RWPE1 (cell line): ENCODE measurements at regions not wholly inside any gene's neighbourhood (a gene's known extent, or its start where the extent isn't known, plus 50 kb on each side); places are given as distances from the start of the nearest gene placed in this dataset.

Source experiments
- CTCF ChIA-PET: fragments of 350-600 bp; sonication (Branson Sonifier 250); formaldehyde crosslinking; extraction: SDS; loops from one replicate; lab custom pipeline; 2021; lab: Yijun Ruan, JAX
- POLR2A ChIA-PET: fragments of 400-600 bp; formaldehyde crosslinking; extraction: SDS; loops from one replicate; lab custom pipeline; 2020; ENCODE audit warnings: antibody characterized with exemption; ENCODE audit not compliant: low non-redundant PET; lab: Yijun Ruan, JAX
- DNase-seq: peaks from one replicate; pipeline ENCODE4 v3.0.0; 2012; ENCODE audit warnings: low spot score
- H3K27ac ChIP-seq: fragments of 450-650 bp; 2 replicates; pipeline ENCODE4 v1.5.1; 2017
- TF ChIP-seq, protein P1 (sequence below): fragments of 450-650 bp; conservative IDR thresholded peaks from 2 replicates; pipeline ENCODE4 v1.5.1; 2017; ENCODE audit warnings: low read depth, mild to moderate bottlenecking

GRCh38 chr6:81682858-81683620, 69.4 kb downstream of the TENT5A start:
- POLR2A ChIA-PET = no interaction called here
- TF ChIP-seq, protein P1, sequence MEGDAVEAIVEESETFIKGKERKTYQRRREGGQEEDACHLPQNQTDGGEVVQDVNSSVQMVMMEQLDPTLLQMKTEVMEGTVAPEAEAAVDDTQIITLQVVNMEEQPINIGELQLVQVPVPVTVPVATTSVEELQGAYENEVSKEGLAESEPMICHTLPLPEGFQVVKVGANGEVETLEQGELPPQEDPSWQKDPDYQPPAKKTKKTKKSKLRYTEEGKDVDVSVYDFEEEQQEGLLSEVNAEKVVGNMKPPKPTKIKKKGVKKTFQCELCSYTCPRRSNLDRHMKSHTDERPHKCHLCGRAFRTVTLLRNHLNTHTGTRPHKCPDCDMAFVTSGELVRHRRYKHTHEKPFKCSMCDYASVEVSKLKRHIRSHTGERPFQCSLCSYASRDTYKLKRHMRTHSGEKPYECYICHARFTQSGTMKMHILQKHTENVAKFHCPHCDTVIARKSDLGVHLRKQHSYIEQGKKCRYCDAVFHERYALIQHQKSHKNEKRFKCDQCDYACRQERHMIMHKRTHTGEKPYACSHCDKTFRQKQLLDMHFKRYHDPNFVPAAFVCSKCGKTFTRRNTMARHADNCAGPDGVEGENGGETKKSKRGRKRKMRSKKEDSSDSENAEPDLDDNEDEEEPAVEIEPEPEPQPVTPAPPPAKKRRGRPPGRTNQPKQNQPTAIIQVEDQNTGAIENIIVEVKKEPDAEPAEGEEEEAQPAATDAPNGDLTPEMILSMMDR = no peak

DNA sequence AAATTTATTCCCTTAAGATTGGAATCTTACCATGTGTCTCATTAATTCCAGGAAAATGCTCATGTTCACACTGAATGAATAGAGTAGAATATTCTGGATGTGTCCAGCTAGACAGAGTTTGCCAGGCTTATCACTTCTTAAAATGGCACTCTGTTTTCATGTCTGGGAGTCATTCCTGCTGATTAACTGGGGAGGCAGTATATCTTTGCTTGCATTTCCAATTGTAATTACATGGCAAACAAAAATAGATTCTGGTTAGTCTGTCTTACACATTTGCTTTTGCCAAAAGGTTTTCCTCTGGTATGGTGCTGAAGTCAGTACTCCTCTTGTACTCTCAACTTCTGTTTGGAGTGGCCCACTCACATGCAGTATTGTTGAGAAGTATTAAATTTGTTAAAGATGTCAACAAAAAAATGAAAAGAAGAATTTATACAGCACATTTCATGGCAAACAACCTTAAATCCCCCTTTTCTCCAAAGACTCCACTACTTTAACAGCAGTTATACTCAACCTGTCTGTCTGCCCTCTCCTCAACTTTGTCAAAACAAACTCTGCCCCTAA, 70.2 kb downstream of the TENT5A start:
- DNase-seq = no peak
- no peak overlapping the region for H3K27ac ChIP-seq
- POLR2A ChIA-PET = no interaction called here
- CTCF ChIA-PET = no interaction called here
- TF ChIP-seq, protein P1 = no peak

More at GRCh38 chr6:81682858-81683620, 69.4 kb downstream of the TENT5A start:
- no peak for DNase-seq
- CTCF ChIA-PET = no interaction called here
- no peak overlapping the region for H3K27ac ChIP-seq

DNA sequence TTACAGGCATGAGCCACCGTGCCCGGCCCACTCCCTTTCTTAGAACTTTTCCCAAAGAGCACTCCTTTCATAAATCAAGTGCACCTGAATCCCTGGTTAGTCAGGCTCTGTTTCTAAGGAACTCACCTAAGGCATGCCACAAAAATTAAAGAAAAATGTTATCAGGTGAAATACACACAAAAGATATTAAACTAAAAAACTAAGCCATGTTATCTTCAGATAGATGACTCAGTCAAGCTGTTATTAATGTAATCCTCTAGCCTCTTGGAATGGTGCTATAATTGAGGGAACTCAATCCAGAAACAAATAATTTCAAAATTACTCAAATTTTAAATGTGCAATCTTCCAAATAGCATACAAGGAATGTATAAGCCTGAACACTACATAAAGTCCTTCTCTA, 83.0 kb downstream of the TENT5A start:
- POLR2A ChIA-PET = no interaction called here
- CTCF ChIA-PET = no interaction called here
- no peak overlapping the region for H3K27ac ChIP-seq
- DNase-seq = no peak
- TF ChIP-seq, protein P1 = no peak

DNA sequence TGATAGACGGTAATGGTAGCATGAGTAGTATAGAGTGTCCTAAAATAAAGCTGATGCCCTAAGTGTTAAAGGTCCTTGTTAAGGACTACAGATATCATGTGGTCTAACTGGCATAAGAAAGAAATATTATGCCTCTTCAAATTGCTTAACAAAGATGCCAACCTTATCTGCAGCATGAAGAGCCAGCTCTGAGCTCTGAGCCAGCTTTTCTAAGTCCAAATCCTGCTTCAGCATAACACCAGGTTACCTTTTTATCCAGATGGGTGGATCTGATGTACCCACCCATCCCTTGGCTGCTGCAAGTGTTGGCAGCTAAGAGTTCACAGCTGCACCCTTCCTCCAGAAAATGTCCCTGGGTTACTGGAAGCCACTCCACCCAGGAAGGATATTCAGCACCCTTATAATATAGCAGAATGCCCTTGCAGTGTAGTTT, 83.8 kb downstream of the TENT5A start:
- CTCF ChIA-PET = interaction anchor here (0.5 kb wide), 1 partner anchor 10 kb away, joined by 3 read pairs; no protein-coding TSS in a partner anchor

DNA sequence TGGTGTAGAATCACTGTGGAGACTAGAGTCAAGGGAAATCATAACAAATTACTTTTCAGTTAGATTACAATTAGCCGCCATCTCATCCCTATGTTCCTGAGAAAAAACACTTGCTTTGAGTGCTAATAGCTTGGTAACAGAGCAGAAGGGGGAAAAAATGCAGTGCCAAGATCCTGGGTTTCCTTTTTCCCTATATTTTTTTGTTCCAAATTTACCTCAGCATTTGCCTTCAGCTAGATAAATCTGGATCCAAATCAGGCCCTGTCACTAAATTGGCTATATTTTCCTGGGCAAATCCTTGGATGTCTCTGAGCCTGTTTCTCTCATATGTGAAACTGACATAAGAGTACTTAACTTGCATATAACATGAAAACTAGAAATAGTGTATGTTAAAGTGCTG, 86.0 kb downstream of the TENT5A start:
- ChIA-PET CTCF (no interaction called here), POLR2A (no interaction called here)
- no peak for DNase-seq
- TF ChIP-seq, protein P1 = no peak
- no peak overlapping the region for H3K27ac ChIP-seq

More for the DNA sequence above, 83.8 kb downstream of the TENT5A start:
- TF ChIP-seq, protein P1 = no peak
- POLR2A ChIA-PET = no interaction called here
- DNase-seq = no peak
- no peak overlapping the region for H3K27ac ChIP-seq

DNA sequence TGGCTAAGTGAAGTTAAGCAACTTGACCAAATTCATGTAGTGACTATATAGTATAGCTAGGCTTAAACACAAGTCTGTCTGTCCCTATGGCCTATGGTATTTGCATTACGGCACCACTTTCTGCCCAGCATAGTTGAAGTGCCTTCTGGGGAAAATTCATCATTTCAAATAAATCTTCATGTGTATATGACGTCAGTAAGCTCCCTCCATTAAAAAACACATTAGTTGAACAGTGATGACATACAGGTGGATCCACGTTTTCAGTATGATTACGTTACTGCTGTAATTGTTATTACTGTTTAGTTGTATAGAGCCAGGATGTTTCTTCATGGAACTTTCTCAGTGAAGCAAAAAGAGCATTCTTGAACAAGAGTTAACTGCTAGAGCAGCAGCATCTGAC, 96.2 kb downstream of the TENT5A start:
- no peak overlapping the region for H3K27ac ChIP-seq
- TF ChIP-seq, protein P1 = no peak
- CTCF ChIA-PET = no interaction called here
- DNase-seq = no peak
- POLR2A ChIA-PET = no interaction called here
